Transverse colon (tissue), 4 donors: ENCODE measurements at regions not wholly inside any gene's neighbourhood (a gene's known extent, or its start where the extent isn't known, plus 50 kb on each side); places are given as distances from the start of the nearest gene placed in this dataset.

Source experiments
- DNase-seq: peaks from one replicate; pipeline ENCODE4 v3.0.0-alpha.2; 2019
- H3K27ac ChIP-seq, 4 donors: fragments of 200-600 bp; sonication (generic); 2 replicates each; pipeline ENCODE4 v1.5.1; 2016 to 2018; ENCODE audit warnings: inconsistent platforms in 4 of 4
- H3K27me3 ChIP-seq: fragments of 200-600 bp; sonication (generic); 2 replicates; pipeline ENCODE4 v1.5.1; 2017; ENCODE audit warnings: inconsistent platforms
- H3K36me3 ChIP-seq, 4 donors: fragments of 200-600 bp; sonication (generic); 2 replicates each; pipeline ENCODE4 v1.5.1; 2017 to 2019; ENCODE audit warnings: inconsistent platforms in 4 of 4
- H3K4me1 ChIP-seq, 4 donors: fragments of 200-600 bp; sonication (generic); 2 replicates each; pipeline ENCODE4 v1.5.1; 2017 to 2020; ENCODE audit warnings: inconsistent platforms in 4 of 4
- H3K4me3 ChIP-seq, 4 donors: fragments of 200-600 bp; sonication (generic); 1 replicate in 1 of 4; 2 replicates in 3 of 4; pipeline versions ENCODE4 v1.5.1 to v1.6.1; 2017 to 2019; ENCODE audit warnings: inconsistent platforms in 4 of 4
- H3K9me3 ChIP-seq, 2 donors: fragments of 200-600 bp; sonication (generic); 2 replicates each; pipeline ENCODE4 v1.5.1; 2017 to 2019; ENCODE audit warnings: inconsistent platforms in 2 of 2
- CTCF ChIP-seq, 5 experiments: fragments of 200-600 bp in 3 of 5; fragments of 450-650 bp in 2 of 5; sonication (generic) in 3 of 5; IDR thresholded peaks; 1 replicate in 2 of 5; 2 replicates in 3 of 5; pipeline ENCODE4 v1.5.1; 2016 to 2017; ENCODE audit warnings: antibody characterized with exemption in 5 of 5, inconsistent platforms in 3 of 5, mild to moderate bottlenecking in 2 of 5, moderate library complexity in 1 of 5
- EP300 ChIP-seq: sonication (generic); formaldehyde crosslinking; IDR thresholded peaks from one replicate; pipeline ENCODE4 v1.6.1; 2017; ENCODE audit warnings: antibody characterized with exemption, low read depth
- POLR2A ChIP-seq: fragments of 450-650 bp; IDR thresholded peaks from one replicate; pipeline ENCODE4 v1.6.1; 2016; ENCODE audit warnings: antibody characterized with exemption, mild to moderate bottlenecking, moderate library complexity
- POLR2AphosphoS5 ChIP-seq, 3 donors: sonication (generic); formaldehyde crosslinking; IDR thresholded peaks; one replicate each; pipeline ENCODE4 v1.6.1; 2016; ENCODE audit warnings: antibody characterized with exemption in 3 of 3
- WGBS, 2 donors: methylation state at CpG; one replicate each; pipeline ENCODE4 v1.1.5; 2018; ENCODE audit warnings: low coverage in 1 of 2; 5-methylcytosine and 5-hydroxymethylcytosine counted together
- in situ Hi-C, 4 donors: fragments of 200-750 bp; cut with MboI; loops; one replicate each; pipeline versions ENCODE4 v1.15.0 to v1.15.1; 2017; ENCODE audit warnings: low sequenced_read_pairs in 3 of 4, low pct_ligation_motif_present in 1 of 4, low pct_unique_long_range_greater_than_20kb in 1 of 4
- intact Hi-C: fragments of 100-400 bp; cut with DNase I; formaldehyde crosslinking; loops from one replicate; pipeline ENCODE4 v1.15.1; 2023; ENCODE audit warnings: low total_unique reads

DNA sequence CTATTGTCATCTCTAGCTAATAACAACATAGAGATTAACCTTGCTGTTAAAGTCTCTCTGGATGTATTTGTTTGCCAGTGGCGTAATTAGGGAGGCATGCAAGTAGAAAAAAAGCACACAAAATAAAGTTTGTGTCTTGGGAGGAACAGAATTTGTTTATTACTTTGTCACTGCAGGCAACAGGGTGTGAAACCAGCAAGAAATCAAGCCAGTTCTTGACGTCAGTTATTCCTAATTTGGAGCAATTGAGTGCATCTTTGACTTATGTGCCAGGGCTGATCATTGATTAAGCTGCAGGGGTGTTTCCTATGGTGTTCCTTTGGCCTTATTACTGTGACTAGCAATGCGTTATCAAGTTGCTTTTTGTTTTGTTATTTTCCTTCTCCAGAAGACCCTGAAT lies 751.0 kb downstream of the KCNA4 start:
- 60 to 67% methylated on average over 3 of the region's 3 CpGs for WGBS, 2 donors
- Histone ChIP-seq H3K9me3 (no peaks in the 10 kb centered on the region), H3K27ac (no peak overlapping the region), H3K4me3 (no peak overlapping the region), H3K27me3 (no peaks in the 10 kb centered on the region), H3K4me1 (no peaks in the 10 kb centered on the region), H3K36me3 (no peaks in the 10 kb centered on the region)
- TF ChIP-seq POLR2A (no peak), CTCF (IDR thresholded peaks at IDR 0.05) (no peak), EP300 (no peak), POLR2AphosphoS5 (IDR thresholded peaks at IDR 0.05) (no peak)
- intact Hi-C loops: no loop called here
- in situ Hi-C loops: no loop called here
- no peak for DNase-seq

GRCh38 chr11:29265381-29265780 lies 751.4 kb downstream of the KCNA4 start:
- intact Hi-C loops: no loop called here
- DNase-seq: no peak
- H3K4me3 ChIP-seq: no peak overlapping the region
- in situ Hi-C loops: no loop called here
- no peaks in the 10 kb centered on the region for H3K9me3 ChIP-seq
- H3K36me3 ChIP-seq: no peaks in the 10 kb centered on the region
- H3K4me1 ChIP-seq: no peaks in the 10 kb centered on the region
- no peak for TF ChIP-seq CTCF (IDR thresholded peaks at IDR 0.05)
- TF ChIP-seq EP300: no peak
- no peak for TF ChIP-seq POLR2AphosphoS5 (IDR thresholded peaks at IDR 0.05)
- TF ChIP-seq POLR2A: no peak
- no peaks in the 10 kb centered on the region for H3K27me3 ChIP-seq
- no peak overlapping the region for H3K27ac ChIP-seq

DNA sequence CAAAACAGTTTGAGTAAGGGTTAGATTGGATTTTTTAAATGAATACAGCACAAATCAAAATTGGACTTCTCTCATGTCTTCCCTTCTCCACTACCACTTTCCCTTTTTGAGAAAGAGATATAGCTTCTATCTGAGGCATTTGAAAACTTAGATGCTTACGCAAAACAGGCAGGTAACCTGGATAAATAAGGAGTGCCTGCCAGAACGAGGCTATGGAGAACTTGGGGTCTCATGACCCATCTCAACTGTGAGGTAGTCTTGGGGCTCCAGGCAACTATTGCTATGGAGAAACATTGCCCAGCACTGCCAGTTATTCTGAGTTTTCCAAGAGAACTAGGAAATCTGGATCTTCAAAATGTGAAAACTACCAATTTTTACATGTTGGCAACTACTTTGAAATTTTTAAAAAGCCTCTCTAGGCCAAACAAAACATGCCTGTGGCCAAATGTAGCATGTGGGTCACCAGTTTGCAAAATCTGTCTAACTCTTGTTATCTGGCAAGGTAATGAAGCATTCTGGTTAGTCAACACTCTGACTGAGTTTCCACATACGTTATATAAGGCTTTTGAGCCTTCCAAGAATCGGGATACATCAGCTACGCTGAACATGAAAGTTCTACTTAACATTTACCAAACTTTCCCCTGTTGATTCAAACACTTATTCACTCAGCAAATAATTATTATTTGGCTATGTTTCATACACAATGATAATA lies 752.7 kb downstream of the KCNA4 start:
- DNase-seq: no peak
- WGBS, 2 donors: 76 to 86% methylated on average over 5 of the region's 5 CpGs
- no peak overlapping the region for H3K27ac ChIP-seq
- intact Hi-C loops (loop anchor here (5.0 kb wide), 1 partner anchor 1488 kb away; no protein-coding TSS in a partner anchor), in situ Hi-C loops (no loop called here)
- no peaks in the 10 kb centered on the region for H3K27me3 ChIP-seq
- TF ChIP-seq EP300: no peak
- TF ChIP-seq CTCF (IDR thresholded peaks at IDR 0.05): no peak
- TF ChIP-seq POLR2A: no peak
- TF ChIP-seq POLR2AphosphoS5 (IDR thresholded peaks at IDR 0.05): no peak
- H3K4me3 ChIP-seq: no peak overlapping the region
- H3K9me3 ChIP-seq: no peaks in the 10 kb centered on the region
- H3K36me3 ChIP-seq: no peaks in the 10 kb centered on the region
- H3K4me1 ChIP-seq: no peaks in the 10 kb centered on the region

DNA sequence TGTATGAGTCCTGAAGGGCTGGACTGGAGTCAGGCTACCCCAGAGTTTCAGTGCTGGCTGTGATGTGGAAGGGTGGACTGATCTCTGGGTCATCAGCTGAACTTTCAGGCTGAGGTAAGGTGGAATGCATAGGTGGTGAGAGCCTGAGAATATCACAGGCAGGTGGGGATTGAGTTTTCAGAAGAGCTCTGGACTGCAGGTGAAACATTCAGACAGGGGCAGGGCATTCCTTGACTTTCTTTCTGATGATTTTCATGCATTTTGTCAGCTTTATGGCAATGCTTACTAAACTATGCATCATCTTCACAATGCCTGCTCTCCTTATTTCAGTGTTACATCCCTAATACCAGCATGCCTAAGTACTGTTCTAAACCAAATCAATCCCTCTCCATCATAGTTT lies 755.0 kb downstream of the KCNA4 start:
- DNase-seq: no peak
- Histone ChIP-seq H3K4me3 (no peak overlapping the region), H3K27me3 (no peaks in the 10 kb centered on the region), H3K9me3 (no peaks in the 10 kb centered on the region), H3K27ac (no peak overlapping the region), H3K4me1 (no peaks in the 10 kb centered on the region), H3K36me3 (no peaks in the 10 kb centered on the region)
- in situ Hi-C loops: no loop called here
- TF ChIP-seq POLR2AphosphoS5 (IDR thresholded peaks at IDR 0.05): no peak
- no peak for TF ChIP-seq CTCF (IDR thresholded peaks at IDR 0.05)
- TF ChIP-seq POLR2A: no peak
- no peak for TF ChIP-seq EP300
- intact Hi-C loops: loop anchor here (5.0 kb wide), 1 partner anchor 1490 kb away; no protein-coding TSS in a partner anchor
